NCI-H128 (cell line): ENCODE measurements at regions not wholly inside any gene's neighbourhood (a gene's known extent, or its start where the extent isn't known, plus 50 kb on each side); places are given as distances from the start of the nearest gene placed in this dataset.

Source experiments
- DNase-seq: peaks from one replicate; lab custom pipeline; 2025; ENCODE audit not compliant: unreplicated experiment; lab: John Stamatoyannopoulos, UW

DNA sequence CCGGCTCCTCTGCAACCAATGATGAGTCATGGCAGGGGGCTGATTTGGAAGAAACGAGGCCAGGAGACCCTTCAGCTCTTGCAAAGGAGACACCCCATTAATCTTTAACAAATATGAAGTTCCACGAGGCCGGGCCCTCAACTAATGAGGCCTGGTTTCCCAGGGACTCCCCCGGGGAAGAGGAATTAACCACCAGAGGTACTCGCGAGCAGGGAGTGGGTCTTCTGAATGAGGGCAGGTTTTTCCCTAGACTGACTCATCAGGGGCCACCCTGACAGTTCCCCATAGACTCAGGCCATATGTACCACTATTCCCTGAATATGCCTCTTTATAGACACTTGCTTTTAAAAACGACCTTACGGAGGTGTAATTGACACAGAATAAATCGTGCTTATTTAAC lies 150.7 kb upstream of the LHX5 start:
- no peak for DNase-seq

- DNase-seq, result no peak
These were observed 148.8 kb upstream of the LHX5 start for GRCh38 chr12:113620437-113620976.

GRCh38 chr12:113619202-113619601 lies 147.5 kb upstream of the LHX5 start:
- DNase-seq, result no peak

DNA sequence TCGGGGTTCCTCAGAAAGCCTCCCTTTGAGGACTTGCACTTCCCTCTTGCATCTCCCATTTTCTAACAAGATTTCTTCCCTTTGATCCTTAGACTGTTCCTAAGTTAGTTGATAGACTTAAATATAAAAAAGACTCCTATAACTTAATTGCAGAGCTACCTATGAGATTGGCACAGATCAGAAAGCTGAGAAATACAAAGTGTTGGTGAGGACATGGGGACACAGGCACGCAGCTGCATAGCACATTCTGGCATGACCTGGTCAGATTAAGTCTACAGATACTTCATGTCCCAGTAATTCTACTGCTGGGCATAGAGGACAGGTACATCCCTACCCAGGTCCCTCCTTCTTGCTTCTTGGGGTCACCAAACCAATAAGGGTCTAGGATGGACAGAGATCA lies 141.7 kb upstream of the LHX5 start:
- no peak for DNase-seq

- DNase-seq, result no peak
These were observed 141.1 kb upstream of the LHX5 start for GRCh38 chr12:113612793-113613192.

DNA sequence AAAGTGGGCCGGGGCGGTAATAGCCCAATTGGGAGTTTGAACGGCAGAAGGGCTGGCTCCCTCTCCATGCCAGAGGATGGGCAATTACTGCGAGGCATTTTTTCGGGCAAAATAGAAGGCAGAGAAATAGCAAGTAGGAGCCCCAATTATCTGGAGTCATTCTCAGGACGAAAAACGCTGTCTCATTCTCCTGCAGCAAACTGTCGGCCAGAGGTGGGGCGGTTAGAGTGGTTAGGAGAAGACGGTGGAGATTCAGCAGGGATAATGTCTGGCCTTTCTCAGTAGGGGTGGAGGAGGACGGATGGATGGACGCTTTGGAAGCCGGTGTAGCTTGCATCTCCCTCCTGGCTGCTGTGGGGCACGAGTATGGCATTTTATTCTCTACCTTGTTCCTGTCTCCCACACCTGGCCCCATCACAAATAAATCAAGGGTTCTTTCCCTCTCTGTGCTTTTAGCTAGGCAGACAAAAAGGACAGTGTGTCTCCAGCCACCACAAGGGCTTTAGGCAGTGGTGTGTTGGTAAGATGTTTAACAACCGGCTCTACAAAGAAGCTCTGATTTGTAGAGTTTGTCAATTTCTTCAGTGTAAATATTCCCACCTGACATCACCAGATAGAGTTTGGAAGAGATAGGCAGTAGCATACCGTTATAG lies 140.5 kb upstream of the LHX5 start:
- DNase-seq, result no peak

GRCh38 chr12:113611652-113612051 lies 140.0 kb upstream of the LHX5 start:
- DNase-seq, result no peak

- no peak for DNase-seq
These were observed 139.0 kb upstream of the LHX5 start for GRCh38 chr12:113610698-113611097.

GRCh38 chr12:113609692-113610469 lies 138.2 kb upstream of the LHX5 start:
- DNase-seq, result no peak

DNA sequence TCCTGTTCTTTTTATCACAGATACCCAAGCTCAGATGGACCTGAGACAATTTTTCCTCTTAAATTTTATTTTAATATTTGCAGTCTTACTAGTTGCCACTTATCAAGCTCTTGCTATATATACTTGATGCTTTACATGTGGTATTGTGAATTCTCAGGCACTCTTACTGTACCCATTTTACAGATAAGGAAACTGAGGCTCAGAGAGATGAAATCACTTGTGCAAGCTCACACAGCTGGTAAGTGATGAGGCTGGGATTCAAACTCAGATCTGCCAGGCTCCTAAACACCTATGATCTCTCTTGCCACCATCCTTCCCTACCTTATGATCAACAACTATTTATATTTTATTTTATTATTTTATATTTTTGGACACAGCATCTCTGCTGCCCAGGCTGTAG lies 133.0 kb upstream of the LHX5 start:
- DNase-seq, result no peak

GRCh38 chr12:113601656-113602263 lies 130.1 kb upstream of the LHX5 start:
- no peak for DNase-seq

GRCh38 chr12:113598815-113599406 lies 127.2 kb upstream of the LHX5 start:
- no peak for DNase-seq

DNA sequence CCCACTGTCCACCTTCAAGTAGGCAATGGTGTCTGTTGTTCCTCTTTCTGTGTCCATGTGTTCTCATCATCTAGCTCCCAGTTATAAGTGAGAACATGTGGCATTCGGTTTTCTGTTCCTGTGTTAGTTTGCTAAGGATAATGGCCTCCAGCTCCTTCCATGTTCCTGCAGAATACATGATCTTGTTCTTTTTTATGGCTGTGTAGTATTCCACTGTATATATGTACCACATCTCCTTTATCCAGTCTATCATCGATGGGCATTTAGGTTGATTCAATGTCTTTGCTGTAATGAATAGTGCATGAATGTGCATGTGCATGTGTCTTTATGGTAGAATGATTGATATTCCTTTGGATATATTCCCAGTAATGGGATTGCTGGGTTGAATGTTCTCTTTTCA lies 123.3 kb upstream of the LHX5 start:
- no peak for DNase-seq

DNA sequence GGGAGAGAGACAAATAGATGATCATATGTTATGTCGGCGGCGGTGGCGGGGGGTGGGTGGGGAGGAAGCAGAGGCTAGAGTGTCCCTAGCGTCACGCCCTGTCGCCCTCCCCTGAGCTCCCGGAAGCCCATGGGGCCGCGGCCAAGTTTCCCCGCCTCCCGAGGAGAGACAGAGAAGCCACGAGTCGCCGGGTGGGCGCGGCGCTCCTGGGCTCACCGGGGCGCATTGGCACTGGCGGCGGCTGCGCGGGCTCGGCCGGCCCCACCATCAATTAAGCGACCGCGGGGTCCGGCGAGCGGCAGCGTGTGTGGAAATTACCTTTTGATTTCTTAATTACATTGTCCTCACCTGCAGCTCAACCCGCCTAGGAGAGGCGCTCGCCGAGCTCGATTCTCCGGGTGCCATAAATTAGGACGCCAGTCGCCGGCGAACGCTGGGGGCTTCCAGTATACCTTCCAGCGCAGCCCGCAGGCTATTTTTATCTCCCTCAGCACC lies 119.9 kb upstream of the LHX5 start:
- no peak for DNase-seq

DNA sequence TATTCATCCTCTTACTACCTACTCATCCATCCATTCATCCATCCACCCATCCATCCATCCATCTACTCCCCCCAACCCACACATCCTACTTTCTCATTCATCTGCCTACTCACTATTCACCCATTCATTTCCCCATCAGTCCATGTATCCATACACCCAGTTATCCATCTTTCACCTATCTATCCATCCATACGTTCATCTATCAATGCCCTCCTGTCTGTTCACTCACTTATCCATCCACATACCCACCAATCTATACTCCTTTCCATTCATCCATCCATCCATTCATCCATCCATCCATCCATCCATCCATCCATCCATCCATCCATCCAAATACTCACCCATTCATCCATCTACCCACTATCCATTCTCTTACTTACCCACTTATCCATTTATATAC lies 117.8 kb upstream of the LHX5 start:
- no peak for DNase-seq

DNA sequence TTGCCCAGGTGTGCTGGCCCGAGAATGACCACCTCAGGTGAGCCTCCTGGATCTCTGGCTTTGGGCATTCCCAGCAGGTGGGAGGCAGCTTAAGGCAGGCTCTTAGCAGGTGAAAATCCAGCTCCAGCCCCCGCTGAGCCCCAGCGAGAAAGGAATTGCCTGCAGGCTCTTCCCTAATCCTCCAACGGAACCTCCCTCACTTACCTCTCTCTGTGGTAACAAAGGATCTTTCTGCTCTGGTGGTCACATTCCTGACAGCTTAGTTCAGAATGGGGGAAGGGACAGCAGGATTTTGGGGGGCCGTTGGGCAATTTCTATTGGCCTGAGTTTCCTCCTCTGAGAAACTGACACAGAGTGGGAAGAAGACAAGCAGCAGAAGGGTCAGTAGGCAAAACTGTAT lies 116.0 kb upstream of the LHX5 start:
- no peak for DNase-seq

GRCh38 chr12:113586461-113586860 lies 114.8 kb upstream of the LHX5 start:
- no peak for DNase-seq

- DNase-seq, result no peak
These were observed 111.0 kb upstream of the LHX5 start for GRCh38 chr12:113582521-113583218.

GRCh38 chr12:113581342-113581741 lies 109.7 kb upstream of the LHX5 start:
- DNase-seq, result no peak

DNA sequence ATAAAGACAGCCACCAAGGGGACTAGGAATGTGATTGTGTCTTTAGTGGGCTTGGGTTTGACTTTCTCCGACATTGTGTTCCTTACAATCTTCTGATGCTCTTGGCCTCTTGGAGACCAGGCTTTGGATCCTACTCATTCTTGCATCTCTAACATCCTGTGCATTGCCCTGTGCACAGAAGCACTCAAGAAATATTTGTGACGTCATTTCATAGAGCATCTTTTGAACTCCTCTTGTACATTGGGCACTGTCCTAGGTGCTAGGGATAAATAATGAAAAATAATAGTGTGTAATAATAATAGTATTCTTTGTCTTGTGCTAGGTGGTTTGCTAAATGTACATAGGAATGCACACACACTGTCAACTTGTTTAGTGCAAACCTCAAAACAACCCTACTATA lies 108.8 kb upstream of the LHX5 start:
- no peak for DNase-seq
